GM19238 (cell line): ENCODE measurements at regions not wholly inside any gene's neighbourhood (a gene's known extent, or its start where the extent isn't known, plus 50 kb on each side); places are given as distances from the start of the nearest gene placed in this dataset.
"Not testable (repeated sequence)": the region's sequence is repeated elsewhere in the genome, so short reads cannot be mapped to it uniquely, and the experiment has no call there.

Experiments used
- DNase-seq: peaks from one replicate; pipeline ENCODE4 v3.0.0; 2011; ENCODE audit warnings: low spot score; ENCODE audit not compliant: insufficient read length

DNA sequence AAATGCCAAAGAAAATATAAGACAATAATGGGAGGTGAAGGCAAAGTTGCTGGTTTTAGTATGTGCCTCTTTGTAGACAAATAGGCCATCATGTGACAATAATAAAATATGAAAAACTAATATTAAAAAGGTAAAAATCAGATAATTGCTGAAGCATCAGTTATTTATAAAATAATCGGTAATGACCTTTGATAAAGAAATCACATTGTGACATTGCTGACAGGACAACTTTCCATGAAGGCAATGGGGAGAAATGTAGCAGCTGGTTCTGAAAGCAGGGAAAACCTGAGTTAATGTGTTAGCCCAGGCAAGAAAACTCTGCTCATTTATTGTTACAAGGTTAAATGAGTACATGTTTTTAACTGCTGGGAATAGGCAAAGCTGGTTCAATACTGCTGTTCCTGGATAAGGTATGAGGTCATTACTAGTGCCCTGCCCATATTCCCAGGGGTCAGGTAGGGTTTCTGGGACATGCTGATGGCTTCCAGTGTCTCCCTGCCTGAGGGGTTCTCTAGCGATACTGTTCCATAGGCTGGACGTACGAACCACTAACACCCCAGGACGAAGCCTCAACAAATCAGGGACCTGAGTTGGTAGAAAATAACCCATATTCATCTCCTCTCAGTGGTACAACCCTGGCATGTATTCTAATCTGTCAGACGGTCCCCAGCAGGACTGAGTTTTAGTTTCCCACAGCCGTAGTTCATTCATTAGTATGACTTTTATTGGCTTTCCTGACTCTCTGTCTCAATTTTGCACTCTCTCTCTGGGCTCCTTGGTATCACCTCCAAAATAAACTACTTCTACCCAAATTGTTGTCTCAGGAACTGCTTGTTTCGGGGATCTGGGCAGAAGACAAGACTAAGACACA is 355.9 kb downstream of the TXNL1 start:
- no peak for DNase-seq

DNA sequence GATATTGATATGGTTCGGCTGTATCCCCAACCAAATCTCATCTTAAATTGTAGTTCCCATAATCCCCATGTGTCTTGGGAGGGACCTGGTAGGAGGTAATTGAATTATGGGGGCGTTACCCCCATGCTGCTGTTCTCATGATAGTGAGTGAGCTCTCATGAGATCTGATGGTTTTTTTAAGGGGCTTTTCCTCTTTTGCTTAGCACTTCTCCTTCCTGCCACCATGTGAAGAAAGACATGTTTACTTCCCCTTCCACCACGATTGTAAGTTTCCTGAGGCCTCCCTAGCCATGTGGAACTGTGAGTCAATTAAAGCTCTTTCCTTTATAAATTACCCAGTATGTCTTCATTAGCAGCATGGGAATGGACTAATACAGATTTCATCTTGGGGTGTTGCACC is 358.6 kb downstream of the TXNL1 start:
- not testable (repeated sequence) for DNase-seq

DNA sequence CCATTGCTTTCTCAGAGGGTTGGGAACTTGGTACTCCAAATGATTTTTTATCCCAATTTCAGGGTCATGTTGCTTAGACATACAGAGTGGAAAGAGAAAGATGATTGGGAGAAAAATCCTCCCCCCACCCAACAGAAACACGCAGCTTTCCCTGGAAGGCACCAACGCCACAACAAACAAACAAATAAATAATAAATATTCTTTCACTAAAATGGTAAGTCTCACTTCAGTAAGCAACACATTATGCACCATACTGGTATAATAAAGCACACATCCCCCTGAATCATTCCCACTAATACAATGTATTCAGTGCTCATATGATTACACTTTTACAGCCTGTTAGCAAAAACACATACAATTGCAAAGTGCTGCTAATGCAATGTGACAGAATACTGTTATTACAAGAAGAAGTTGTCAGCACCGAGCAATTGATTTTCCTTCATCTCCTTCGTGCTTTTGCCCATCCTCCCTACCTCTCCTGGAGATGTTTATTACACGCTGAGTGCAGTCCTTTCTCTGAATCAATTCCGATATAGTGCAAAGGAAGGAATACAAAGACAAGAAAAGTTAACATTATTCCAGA is 359.9 kb downstream of the TXNL1 start:
- DNase-seq, result no peak

DNA sequence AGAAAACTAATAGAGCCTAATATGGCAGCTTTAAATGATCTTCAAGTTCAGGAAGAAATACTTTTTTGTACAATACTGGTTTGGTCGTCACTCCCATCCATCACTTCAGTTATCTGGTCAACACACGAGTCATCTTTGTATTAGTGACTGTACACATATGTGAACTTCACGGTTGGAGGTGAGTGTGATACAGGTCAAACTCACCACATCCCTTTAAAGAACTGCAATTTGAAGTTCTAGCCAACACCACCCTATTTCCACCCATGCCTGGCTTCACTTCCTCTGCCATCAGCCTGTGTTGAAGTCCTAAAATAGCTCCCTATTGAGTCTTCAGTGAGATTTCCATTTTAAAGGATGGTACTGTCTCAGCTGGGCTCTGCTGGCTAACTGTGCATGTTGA is 361.9 kb downstream of the TXNL1 start:
- no peak for DNase-seq

DNA sequence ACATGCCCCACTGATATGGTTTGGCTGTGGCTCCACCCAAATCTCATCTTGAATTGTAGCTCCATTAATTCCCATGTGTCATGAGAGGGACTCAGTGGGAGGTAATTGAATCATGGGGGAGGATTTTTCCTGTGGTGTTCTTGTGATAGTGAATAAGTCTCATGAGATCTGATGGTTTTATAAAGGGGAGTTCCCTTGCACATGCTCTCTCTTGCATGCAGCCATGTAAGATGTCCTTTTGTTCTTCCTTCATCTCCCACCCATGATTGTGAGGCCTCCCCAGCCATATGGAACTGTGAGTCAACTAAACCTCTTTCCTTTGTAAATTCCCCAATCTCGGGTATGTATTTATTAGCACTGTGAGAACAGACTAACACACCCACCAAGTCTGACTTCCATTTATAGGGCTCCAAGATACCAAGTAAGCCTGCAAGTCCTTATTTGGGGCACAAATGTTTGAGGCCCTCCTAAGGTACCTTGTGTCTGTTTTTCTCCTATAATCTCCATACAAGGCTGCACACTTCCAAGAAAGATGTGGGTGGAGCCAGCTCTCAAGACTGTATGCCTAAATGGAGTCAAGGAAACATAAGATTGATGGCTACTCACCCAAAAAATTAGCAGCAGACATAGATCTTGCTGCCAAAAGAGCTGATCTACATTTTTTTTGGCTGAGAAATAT is 364.7 kb downstream of the TXNL1 start:
- no peak for DNase-seq

DNA sequence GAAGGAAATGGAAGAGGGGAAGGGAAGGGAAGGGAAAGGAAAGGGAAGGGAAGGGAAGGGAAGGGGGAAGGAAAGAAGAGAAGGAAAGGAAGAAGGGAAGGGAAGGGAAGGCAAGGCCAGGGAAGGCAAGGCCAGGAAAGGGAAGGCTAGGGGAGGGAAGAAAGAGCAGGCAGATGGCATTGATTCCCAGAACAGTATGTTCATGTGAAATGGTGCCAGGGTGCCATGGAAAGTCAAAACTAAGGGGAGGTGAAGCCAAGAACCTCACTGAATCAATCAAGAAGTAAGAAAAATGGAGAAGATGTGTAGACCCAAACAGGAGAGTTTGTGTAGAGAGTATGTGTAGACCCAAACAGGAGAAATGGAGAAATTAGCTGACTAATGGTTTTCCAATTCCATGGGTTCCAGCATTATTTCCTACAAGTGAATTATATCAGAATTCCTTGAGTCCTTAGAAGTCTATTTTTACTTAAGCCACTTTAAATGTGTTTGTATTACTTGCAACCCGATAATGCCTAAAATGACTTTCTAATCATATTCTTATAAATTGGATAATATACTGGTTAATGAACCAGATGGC is 367.6 kb downstream of the TXNL1 start:
- DNase-seq, result no peak

DNA sequence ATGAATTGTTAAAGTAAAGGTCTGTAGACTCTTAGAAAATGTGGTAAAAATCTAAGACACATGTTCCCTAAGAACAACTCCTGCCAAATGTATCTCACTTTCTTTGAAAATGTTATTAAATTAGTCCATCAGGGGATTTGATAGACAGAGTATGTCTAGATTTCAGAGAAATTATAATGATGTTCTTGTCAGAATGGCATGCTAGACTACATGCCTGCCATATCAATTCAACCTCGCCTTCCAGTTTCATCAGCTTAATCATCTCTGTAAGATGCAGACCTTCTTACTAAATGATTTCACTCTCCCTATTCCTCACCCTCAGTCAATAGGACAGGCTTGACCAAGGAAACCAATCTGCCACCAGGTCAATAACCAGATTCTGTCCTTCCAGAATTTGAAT is 368.4 kb downstream of the TXNL1 start:
- DNase-seq, result no peak

DNA sequence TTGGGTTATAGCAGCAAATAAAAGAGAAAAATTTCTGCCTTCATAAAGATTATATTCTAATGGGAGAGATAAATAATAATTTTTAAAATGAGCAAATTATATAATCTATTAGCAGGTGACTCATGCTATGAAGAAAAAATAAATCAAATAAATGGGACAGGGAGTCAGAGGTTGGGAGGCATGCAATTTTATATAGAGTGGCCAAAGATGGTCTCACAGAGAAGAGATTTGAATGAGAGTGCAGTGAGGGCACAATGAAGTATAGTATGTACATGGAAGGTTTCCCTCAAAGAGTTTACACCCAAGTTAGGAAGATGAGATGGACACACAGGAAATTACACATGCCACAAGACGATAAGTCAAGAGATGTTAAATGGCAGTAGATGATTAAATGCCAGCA is 369.4 kb downstream of the TXNL1 start:
- DNase-seq, result no peak

DNA sequence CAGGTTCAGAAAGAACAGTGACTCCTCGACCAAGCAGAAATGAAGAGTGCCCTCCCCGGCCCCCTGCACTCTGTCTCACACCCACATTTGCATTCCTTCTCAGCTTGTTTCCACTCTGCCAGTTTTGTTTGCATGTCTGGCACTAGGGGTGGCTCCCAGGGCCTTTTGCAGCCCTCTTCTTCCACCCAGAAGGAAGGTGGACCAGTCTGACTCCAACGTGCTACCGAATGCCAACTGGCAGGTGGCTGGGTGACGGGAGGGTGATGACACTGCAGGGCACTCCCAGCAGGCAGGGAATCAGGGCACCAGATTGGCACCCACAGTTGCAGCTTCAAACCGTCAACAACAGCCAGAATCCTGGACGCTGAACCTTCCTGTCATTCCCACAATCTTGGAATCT is 371.1 kb downstream of the TXNL1 start:
- DNase-seq, result no peak

DNA sequence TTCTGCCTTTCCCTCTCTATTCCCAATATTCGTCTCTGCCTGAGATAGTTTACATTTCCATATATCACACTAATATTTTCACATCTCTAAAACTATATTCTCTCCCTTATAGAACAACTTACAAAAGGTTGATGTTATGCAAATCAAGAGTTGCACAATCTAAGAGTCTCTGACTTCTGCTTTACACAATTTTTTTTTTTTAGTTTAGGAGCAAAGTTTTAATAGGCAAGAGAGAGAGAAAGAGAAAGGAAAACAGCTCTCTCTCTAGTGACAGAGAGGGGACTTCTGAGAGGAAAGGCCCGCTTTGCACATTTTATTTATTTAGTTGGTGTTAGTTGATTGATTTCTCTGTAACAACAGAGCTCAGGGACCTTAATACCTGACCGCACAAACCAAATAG is 380.2 kb downstream of the TXNL1 start:
- no peak for DNase-seq

DNA sequence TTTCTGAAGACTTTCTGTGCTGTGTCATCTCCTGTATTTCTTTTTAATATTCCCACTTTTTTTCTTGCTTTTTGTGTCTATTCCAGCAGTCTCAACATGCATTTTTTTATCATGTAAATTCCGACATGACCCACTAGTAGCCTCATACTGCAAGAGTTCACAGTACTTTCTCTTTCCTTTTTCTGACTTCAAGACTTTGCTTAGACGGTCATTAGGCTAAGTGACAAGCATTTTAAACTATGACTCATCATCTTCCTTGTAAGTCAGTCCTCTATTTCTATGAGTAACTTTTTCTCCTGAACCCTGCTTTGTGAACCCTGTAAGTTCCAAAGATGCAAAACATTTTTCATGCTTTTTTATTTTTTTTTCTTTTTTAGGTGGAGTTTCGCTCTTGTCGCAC is 381.2 kb downstream of the TXNL1 start:
- no peak for DNase-seq

DNA sequence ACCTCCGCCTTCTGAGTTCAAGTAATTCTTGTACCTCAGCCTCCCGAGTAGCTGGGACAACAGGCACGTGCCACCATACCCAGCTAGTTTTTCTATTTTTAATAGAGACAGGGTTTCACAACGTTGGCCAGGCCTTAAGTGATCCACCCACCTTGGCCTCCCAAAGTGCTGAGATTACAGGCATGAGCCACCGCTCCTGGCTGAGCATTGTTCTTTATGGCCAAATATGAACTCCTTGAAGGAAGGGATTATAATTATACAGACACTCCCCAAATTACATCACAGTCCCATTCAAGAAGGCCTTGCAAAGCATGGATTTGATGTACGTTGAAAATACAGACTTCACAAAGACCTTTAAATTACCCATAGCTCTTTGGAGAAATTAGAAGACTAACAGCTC is 381.7 kb downstream of the TXNL1 start:
- no peak for DNase-seq

DNA sequence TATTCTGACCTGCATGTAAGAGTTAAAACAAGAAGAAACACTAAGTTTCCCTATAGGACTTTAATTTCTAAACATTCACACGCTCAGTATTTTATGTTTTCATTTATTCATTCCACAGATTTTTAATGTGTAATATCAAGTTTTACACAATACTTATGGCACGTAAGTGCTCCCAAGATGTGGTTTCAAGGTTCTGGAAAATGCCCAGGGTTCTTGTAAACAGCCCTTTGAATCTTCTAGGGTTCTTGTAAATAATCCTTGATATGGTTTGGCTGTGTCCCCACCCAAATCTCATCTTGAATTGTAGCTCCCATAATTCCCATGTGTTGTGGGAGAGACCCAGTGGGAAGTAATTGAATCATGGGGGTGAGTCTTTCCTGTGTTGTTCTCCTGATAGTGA is 383.0 kb downstream of the TXNL1 start:
- no peak for DNase-seq

DNA sequence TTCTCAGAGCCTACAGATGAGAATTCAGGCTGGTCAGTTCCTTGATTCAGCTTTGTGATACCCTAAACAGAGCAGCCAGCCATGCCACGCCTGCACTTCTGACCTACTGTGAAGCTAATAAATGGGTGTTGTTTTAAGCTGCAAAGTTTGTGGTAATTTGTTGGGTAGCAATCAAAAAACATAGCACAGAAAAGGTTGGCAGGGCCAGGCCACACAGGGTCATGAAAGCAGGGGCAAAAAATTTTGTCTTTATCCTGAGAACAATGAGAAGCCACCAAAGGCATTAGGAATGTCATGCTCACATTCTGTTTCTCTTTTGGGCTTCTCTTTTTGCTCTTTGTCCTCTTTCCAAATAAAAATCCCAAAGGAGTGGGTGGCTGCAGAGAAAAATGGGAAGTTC is 385.9 kb downstream of the TXNL1 start:
- DNase-seq, result no peak

DNA sequence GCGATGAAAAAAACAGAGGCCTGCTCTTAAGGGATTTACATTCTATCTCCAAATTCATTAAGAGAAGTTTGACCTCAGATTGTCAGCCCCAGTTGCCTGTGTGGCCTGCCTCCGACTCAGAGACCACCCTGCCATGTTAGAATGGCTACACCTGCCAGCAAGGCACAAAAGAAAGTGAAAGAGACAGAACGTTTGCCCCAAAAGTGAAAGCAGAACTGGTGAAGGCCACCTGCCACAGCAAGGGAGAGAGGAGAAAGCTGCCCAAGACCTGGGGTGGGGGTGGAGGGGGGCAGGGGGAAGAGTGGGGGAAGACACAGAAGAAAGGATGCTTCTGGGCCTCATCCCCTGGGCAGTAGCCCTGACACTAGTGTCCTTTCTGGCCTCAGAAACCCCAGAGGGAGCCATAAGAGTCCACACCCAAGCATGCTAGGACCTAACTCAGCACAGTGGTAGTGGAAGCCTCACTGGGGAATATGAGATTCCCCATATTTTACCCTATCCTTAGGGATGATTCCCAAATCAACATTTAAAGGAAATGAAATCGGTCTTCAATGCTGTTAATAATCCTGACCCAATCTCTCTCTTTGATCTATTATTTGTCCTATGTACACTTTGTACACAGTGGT is 389.7 kb downstream of the TXNL1 start:
- peak; percentile 44 for DNase-seq

DNA sequence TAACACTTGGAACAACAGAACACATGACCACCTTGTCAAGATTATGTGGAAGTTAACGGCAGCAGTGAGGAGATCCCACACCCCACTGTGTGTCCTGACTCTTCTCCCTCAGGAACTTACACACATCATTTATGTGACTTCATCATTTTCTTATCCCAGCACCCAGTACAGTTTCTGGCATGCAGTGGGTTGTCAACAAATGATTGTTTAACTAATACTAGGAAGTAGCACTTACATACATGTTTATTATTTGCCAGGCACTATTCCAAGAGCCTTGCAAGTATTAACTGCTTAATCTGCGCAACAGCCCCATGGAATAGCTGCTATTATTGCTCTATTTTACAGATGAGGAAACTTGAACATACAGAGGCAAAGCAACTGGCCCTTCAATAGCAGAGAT is 391.5 kb downstream of the TXNL1 start:
- DNase-seq, result no peak

DNA sequence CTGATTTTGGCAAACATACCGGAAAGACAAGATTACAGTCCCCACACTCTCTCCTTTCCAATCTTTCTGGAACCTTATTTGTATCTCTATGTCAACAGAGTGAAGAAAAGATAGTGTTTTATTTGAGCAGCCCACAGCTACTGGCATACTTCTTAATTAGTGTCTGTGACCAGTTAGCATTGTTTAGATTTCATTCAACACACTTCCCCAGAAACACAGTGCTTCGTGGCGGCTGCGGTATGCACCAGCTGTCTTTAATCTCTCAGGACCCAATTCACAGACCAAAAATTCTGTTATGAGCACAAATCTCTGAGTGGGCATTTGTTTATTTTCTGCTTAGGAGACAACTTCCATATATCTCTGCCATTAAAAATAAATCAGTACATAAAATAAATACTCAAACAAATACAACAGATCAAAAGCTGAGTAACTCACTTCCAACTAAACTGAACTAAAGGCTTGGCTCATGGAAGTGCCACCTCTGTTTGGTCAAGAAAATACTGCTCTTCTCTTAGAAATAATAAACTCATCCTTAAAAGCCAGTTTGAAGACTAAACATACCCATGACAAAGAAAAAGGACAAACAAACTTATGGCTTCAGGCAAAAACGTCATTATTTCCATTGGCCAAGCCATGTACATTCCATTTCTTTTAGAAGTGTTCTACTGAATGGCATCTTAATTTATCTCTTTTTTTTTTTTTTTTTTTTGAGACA is 392.4 kb downstream of the TXNL1 start:
- no peak for DNase-seq

DNA sequence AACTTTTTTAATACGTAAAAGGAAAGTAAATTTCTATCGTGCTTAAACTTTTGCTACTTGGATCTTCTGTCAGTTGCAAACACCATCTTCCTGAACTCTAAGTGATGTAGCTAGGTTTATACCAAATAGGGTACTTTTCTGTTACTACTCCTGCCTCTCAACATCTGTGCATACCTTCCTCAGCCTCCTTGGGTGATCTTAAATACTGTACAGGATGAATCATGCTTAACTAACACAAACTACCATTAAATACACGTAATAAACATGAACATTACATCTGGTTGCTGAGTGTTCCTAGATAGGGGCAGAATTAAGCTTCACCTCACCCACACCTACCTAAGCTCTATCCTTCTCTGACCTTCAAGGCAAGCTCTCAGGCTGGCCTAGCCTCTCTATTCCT is 398.0 kb downstream of the TXNL1 start:
- DNase-seq, result no peak

DNA sequence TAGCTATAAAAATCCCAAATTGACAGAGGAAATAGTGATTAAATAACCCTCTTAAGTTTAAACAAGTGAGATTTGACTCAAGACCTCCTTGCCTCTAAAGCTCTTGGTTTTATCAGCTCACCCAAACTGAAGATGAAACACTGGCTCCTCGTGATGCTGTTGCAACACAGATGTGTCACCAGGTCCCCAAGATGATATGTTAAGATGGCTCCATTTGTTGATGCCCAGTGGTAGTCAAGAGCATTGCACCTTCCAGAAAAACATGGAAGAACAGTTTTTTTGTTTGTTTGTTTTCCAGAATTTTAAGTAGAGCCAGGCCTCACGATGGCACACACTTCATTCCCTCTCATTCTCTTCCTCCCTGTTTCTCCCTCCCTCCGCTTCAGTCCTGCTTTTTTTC is 399.8 kb downstream of the TXNL1 start:
- no peak for DNase-seq

DNA sequence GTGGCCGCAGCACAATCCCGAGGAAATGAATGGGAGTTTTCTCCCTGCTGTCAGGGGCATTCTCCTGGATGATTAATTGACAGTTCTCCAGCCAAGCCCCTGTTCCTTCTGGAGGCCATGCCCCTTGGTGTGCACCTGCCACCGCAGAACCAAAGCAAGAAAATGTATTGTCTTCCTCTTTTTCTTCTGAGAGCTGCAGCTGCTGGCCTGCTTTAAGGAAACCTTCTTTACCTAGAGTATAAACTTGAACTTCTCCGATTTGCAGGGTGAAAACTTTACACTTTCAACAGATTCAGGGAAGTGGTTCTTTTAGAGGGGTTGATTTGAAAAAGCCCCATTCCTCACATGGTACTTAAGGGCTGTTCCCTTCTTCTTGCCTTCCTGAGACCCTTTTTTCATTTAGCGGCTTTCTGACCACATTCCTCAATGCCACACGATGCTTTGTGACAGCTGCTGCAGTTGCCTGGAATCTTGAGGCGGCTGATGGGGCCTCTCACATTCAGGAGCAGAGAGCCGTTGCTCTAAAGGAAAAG is 402.8 kb downstream of the TXNL1 start:
- no peak for DNase-seq

DNA sequence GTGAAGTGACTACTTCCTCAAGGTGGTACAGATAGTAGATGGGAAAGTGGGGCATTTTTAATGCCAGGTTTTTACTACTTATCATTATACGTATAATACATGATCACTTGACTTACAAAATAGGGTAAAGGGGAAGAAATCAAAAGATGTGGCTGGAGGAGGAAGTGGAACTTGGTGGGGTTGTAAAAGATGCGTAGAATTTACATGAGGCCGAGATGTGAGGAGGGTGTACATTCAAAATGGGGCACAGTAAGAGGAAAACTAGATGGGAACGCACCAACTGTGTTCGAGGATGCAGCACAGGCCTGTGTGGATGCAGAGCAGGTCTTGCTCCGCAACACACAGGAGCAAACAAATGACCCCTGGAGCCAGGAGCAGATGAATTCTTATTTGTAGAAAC is 403.3 kb downstream of the TXNL1 start:
- no peak for DNase-seq
